Endothelial cell of umbilical vein (primary cell): ENCODE measurements at regions not wholly inside any gene's neighbourhood (a gene's known extent, or its start where the extent isn't known, plus 50 kb on each side); places are given as distances from the start of the nearest gene placed in this dataset.

Experiments
- BruUV-seq: library from RNA; stranded (reverse); fragments of 400-500 nt; replicated peaks from 2 replicates; lab custom pipeline; 2021; lab: Mats Ljungman, UMichigan
- CTCF ChIA-PET: fragments of 300-600, 350-600 bp; sonication (Branson Sonifier 250); formaldehyde crosslinking; loops from one replicate; lab custom pipeline; 2021; ENCODE audit warnings: antibody characterized with exemption, inconsistent platforms; lab: Charles Lee
- POLR2A ChIA-PET: fragments of 300-600, 350-600 bp; sonication (Branson Sonifier 250); formaldehyde crosslinking; loops from one replicate; lab custom pipeline; 2021; ENCODE audit warnings: antibody characterized with exemption, inconsistent platforms; lab: Charles Lee
- DNase-seq: peaks from one replicate; pipeline ENCODE4 v3.0.0-alpha.2; 2011; ENCODE audit warnings: low read depth, low spot score
- FAIRE-seq: peaks from 2 replicates; lab custom pipeline; 2011; peaks lifted over from hg19 to GRCh38; lab: Jason Lieb, UNC
- H2AFZ ChIP-seq: 2 replicates; pipeline ENCODE4 v1.6.0; 2012; ENCODE audit warnings: low read depth, low read length, control low read depth, inconsistent platforms
- H3K27ac ChIP-seq: 2 replicates; pipeline ENCODE4 v1.5.1; 2011; ENCODE audit warnings: low read depth, mild to moderate bottlenecking, control low read depth, low read length, moderate library complexity; ENCODE audit not compliant: insufficient read depth
- H3K27me3 ChIP-seq, 2 experiments: 2 replicates each; pipeline versions ENCODE4 v1.6.0 to v1.6.1; 2011; ENCODE audit warnings: low read length in 2 of 2, mixed read lengths in 1 of 2; ENCODE audit not compliant: control insufficient read depth in 2 of 2, insufficient read depth in 2 of 2
- H3K36me3 ChIP-seq, 2 experiments: 2 replicates in 1 of 2; 3 replicates in 1 of 2; pipeline ENCODE4 v1.5.1; 2011; ENCODE audit warnings: low read length in 2 of 2, mild to moderate bottlenecking in 1 of 2, moderate library complexity in 1 of 2; ENCODE audit not compliant: control insufficient read depth in 2 of 2, insufficient read depth in 2 of 2; ENCODE audit errors: extremely low read depth in 1 of 2
- H3K4me1 ChIP-seq: 3 replicates; pipeline ENCODE4 v1.5.1; 2011; ENCODE audit warnings: mild to moderate bottlenecking, low read length; ENCODE audit not compliant: control insufficient read depth, insufficient read depth; ENCODE audit errors: extremely low read depth
- H3K4me2 ChIP-seq: 2 replicates; pipeline ENCODE4 v1.6.1; 2011; ENCODE audit warnings: low read length, control low read depth, mixed read lengths; ENCODE audit not compliant: insufficient read depth
- H3K4me3 ChIP-seq, 3 experiments: fragments of 200-600 bp in 1 of 3; sonication (generic), shearing (Covaris generic) in 1 of 3; replicated peaks in 1 of 3; 2 replicates each; pipeline ENCODE4 v1.5.1; 2011 to 2016; ENCODE audit warnings: control low read depth in 3 of 3, low read length in 3 of 3, mild to moderate bottlenecking in 2 of 3, inconsistent platforms in 1 of 3, low read depth in 1 of 3, moderate library complexity in 1 of 3; ENCODE audit not compliant: insufficient read depth in 1 of 3
- H3K79me2 ChIP-seq: 2 replicates; pipeline ENCODE4 v1.6.0; 2012; ENCODE audit warnings: low read length, inconsistent platforms; ENCODE audit not compliant: control insufficient read depth, insufficient read depth
- H3K9ac ChIP-seq: replicated peaks from 2 replicates; pipeline ENCODE3; 2011; ENCODE audit warnings: low read length, control low read depth; ENCODE audit not compliant: insufficient read depth; ENCODE audit errors: extremely low read depth
- H3K9me1 ChIP-seq: replicated peaks from 3 replicates; pipeline ENCODE4 v1.6.0; 2011; ENCODE audit warnings: mild to moderate bottlenecking, low read length; ENCODE audit not compliant: control insufficient read depth, insufficient read depth; ENCODE audit errors: extremely low read depth
- H3K9me3 ChIP-seq: replicated peaks from 2 replicates; pipeline ENCODE4 v1.5.1; 2012; ENCODE audit warnings: low read length, inconsistent platforms; ENCODE audit not compliant: control insufficient read depth, insufficient read depth
- H4K20me1 ChIP-seq: replicated peaks from 2 replicates; pipeline ENCODE3; 2011; ENCODE audit warnings: mild to moderate bottlenecking, low read length; ENCODE audit not compliant: control insufficient read depth, insufficient read depth; ENCODE audit errors: extremely low read depth
- CTCF ChIP-seq, 2 donors: IDR thresholded peaks; 1 replicate in 1 of 2; 2 replicates in 1 of 2; pipeline ENCODE4 v1.5.1; 2011; ENCODE audit warnings: low read length in 2 of 2, mild to moderate bottlenecking in 2 of 2, moderate library complexity in 2 of 2, control low read depth in 1 of 2, inconsistent platforms in 1 of 2, low read depth in 1 of 2; ENCODE audit not compliant: insufficient read depth in 1 of 2; ENCODE audit errors: extremely low read depth in 1 of 2
- EZH2 ChIP-seq: IDR thresholded peaks from 2 replicates; pipeline ENCODE4 v1.6.1; 2012; ENCODE audit warnings: borderline replicate concordance, low read depth, mild to moderate bottlenecking, moderate library complexity, low read length, inconsistent platforms; ENCODE audit not compliant: severe bottlenecking
- FOS ChIP-seq: IDR thresholded peaks from 2 replicates; pipeline ENCODE4 v1.6.1; 2011; ENCODE audit warnings: mild to moderate bottlenecking, low read length, moderate library complexity, borderline replicate concordance; ENCODE audit not compliant: insufficient read depth
- GATA2 ChIP-seq: IDR thresholded peaks from 2 replicates; pipeline ENCODE4 v1.7.0; 2011; ENCODE audit warnings: low read depth, mild to moderate bottlenecking, moderate library complexity, mixed read lengths, low read length; ENCODE audit not compliant: insufficient read length, insufficient read depth
- JUN ChIP-seq: IDR thresholded peaks from 2 replicates; pipeline ENCODE4 v1.6.1; 2011; ENCODE audit warnings: borderline replicate concordance, low read depth; ENCODE audit not compliant: insufficient read length, insufficient read depth
- MAX ChIP-seq: IDR thresholded peaks from 2 replicates; pipeline ENCODE4 v1.6.1; 2011; ENCODE audit not compliant: insufficient read depth, insufficient read length
- MYC ChIP-seq: IDR thresholded peaks from one replicate; pipeline ENCODE4 v1.6.1; 2011; ENCODE audit warnings: mild to moderate bottlenecking, low read depth, low read length
- POLR2A ChIP-seq: IDR thresholded peaks from 2 replicates; pipeline ENCODE4 v1.6.1; 2012; ENCODE audit warnings: low read depth, mild to moderate bottlenecking, control low read depth, low read length
- POLR2AphosphoS5 ChIP-seq: IDR thresholded peaks from 2 replicates; pipeline ENCODE4 v1.6.1; 2012; ENCODE audit warnings: low read depth, mild to moderate bottlenecking, control low read depth, low read length, moderate library complexity; ENCODE audit not compliant: insufficient read depth
- dilution Hi-C: fragments of 300-500 bp; cut with MboI; formaldehyde crosslinking; loops from one replicate; pipeline ENCODE4 v1.15.0; 2019; ENCODE audit warnings: low sequenced_read_pairs; ENCODE audit not compliant: extremely low pct_ligation_motif_present
- intact Hi-C: fragments of 100-400 bp; cut with micrococcal nuclease; formaldehyde crosslinking; loops from one replicate; pipeline ENCODE4 v1.10.0; 2022

- Histone ChIP-seq H3K9me1 (no peaks in the 10 kb centered on the region), H3K4me3 (no peak overlapping the region), H3K79me2 (no peaks in the 10 kb centered on the region), H3K27me3 (no peaks in the 10 kb centered on the region), H3K36me3 (no peaks in the 10 kb centered on the region), H3K27ac (no peak overlapping the region), H2AFZ (no peak overlapping the region), H3K9ac (no peak overlapping the region), H3K4me2 (no peak overlapping the region), H3K4me1 (peaks cover 6% of the 10 kb centered on the region), H3K9me3 (no peaks in the 10 kb centered on the region), H4K20me1 (no peaks in the 10 kb centered on the region)
- DNase-seq (no peak), FAIRE-seq (no peak)
- dilution Hi-C loops, result no loop called here
- BruUV-seq, result no TSS peak
- ChIA-PET POLR2A (no interaction called here), CTCF (no interaction called here)
- TF ChIP-seq POLR2AphosphoS5 (no peak), JUN (no peak), EZH2 (no peak), CTCF (IDR thresholded peaks at IDR 0.05; ENCODE audit: extremely low read depth in 1 of 2, insufficient read depth in 1 of 2, low read depth in 1 of 2, low read length in 2 of 2) (no peak), POLR2A (no peak), FOS (no peak), GATA2 (no peak), MYC (no peak), MAX (no peak)
- intact Hi-C loops, result no loop called here
These were observed 258.7 kb upstream of the SNX7 start for GRCh38 chr1:98402860-98403259.
